HepG2 (cell line): ENCODE measurements at regions not wholly inside any gene's neighbourhood (a gene's known extent, or its start where the extent isn't known, plus 50 kb on each side); places are given as distances from the start of the nearest gene placed in this dataset.

Experiments
- ATAC-seq: fragments of 200-7000 bp; cut with Tn5 transposase; 3 replicates; pipeline ENCODE4 v1.9.1; 2020; ENCODE audit warnings: mild to moderate bottlenecking, moderate library complexity
- BruUV-seq: library from RNA; stranded (reverse); fragments of 400-500 nt; replicated peaks from 2 replicates; lab custom pipeline; 2021; lab: Mats Ljungman, UMichigan
- CTCF ChIA-PET: fragments of 300-600 bp; formaldehyde crosslinking; extraction: SDS; loops from one replicate; lab custom pipeline; 2021; ENCODE audit warnings: low total read pairs, inconsistent platforms, low intra/inter-chr PET ratio; lab: Yijun Ruan, JAX
- POLR2A ChIA-PET: fragments of 350-600 bp; sonication (Branson Sonifier 250); formaldehyde crosslinking; loops from one replicate; lab custom pipeline; 2020; ENCODE audit warnings: antibody characterized with exemption, inconsistent platforms; lab: Yijun Ruan, JAX
- DNase-seq: peaks from one replicate; pipeline ENCODE4 v3.0.0-alpha.2; 2015; ENCODE audit warnings: low spot score
- FAIRE-seq: peaks from 3 replicates; lab custom pipeline; 2011; peaks lifted over from hg19 to GRCh38; lab: Jason Lieb, UNC
- H2AFZ ChIP-seq: one replicate; pipeline ENCODE4 v1.6.1; 2011; ENCODE audit warnings: low read length, inconsistent platforms
- H3K27ac ChIP-seq: fragments of 300-600 bp; 3 replicates; pipeline ENCODE4 v1.8.0; 2011; ENCODE audit warnings: mixed run types, mild to moderate bottlenecking, mixed read lengths, low read length, inconsistent platforms; ENCODE audit not compliant: insufficient read depth; ENCODE audit errors: extremely low read length
- H3K27me3 ChIP-seq, 2 experiments: fragments of 200-600 bp in 1 of 2; 2 replicates in 1 of 2; 3 replicates in 1 of 2; pipeline versions ENCODE4 v1.6.0 to v1.8.0; 2011; ENCODE audit warnings: low read length in 2 of 2, mild to moderate bottlenecking in 2 of 2, moderate library complexity in 2 of 2, inconsistent platforms in 1 of 2; ENCODE audit not compliant: insufficient read depth in 2 of 2, control insufficient read depth in 1 of 2
- H3K36me3 ChIP-seq, 2 experiments: fragments of 200-600 bp in 1 of 2; replicated peaks in 1 of 2; 2 replicates in 1 of 2; 3 replicates in 1 of 2; pipeline versions ENCODE4 v1.5.1 to v1.8.0; 2011; ENCODE audit warnings: low read length in 2 of 2, inconsistent platforms in 1 of 2; ENCODE audit not compliant: insufficient read depth in 2 of 2, control insufficient read depth in 1 of 2
- H3K4me1 ChIP-seq: 2 replicates; pipeline ENCODE4 v1.5.1; 2012; ENCODE audit warnings: low read length, inconsistent platforms; ENCODE audit not compliant: insufficient read depth
- H3K4me2 ChIP-seq: 2 replicates; pipeline ENCODE4 v1.6.0; 2011; ENCODE audit warnings: low read depth, low read length, inconsistent platforms
- H3K4me3 ChIP-seq, 3 experiments: fragments of 200-600 bp in 1 of 3; sonication (generic), shearing (Covaris generic) in 1 of 3; replicated peaks in 1 of 3; 2 replicates each; pipeline ENCODE4 v1.5.1; 2011 to 2016; ENCODE audit warnings: low read length in 3 of 3, inconsistent platforms in 2 of 3, low read depth in 2 of 3, mild to moderate bottlenecking in 2 of 3, control low read depth in 1 of 3, mixed read lengths in 1 of 3; ENCODE audit not compliant: insufficient read depth in 1 of 3
- H3K79me2 ChIP-seq: one replicate; pipeline ENCODE4 v1.6.1; 2011; ENCODE audit warnings: low read length, inconsistent platforms; ENCODE audit not compliant: insufficient read depth
- H3K9ac ChIP-seq: 2 replicates; pipeline ENCODE4 v1.6.0; 2011; ENCODE audit warnings: mild to moderate bottlenecking, low read depth, low read length, inconsistent platforms; ENCODE audit not compliant: insufficient read depth
- H3K9me3 ChIP-seq: 2 replicates; pipeline ENCODE4 v1.5.1; 2012; ENCODE audit warnings: mild to moderate bottlenecking, low read length
- H4K20me1 ChIP-seq: 2 replicates; pipeline ENCODE4 v1.6.0; 2011; ENCODE audit warnings: inconsistent platforms, mild to moderate bottlenecking, low read length, moderate library complexity; ENCODE audit not compliant: insufficient read depth
- CEBPB ChIP-seq: IDR thresholded peaks from 2 replicates; pipeline ENCODE4 v1.6.1; 2011; ENCODE audit warnings: low read depth, low read length, improper control_type of control experiment, borderline replicate concordance
- CTCF ChIP-seq: sonication (generic); formaldehyde crosslinking; IDR thresholded peaks from 2 replicates; pipeline ENCODE4 v1.5.0; 2020; ENCODE audit warnings: mild to moderate bottlenecking, missing genetic modification reagents, moderate library complexity
- DR1 ChIP-seq: sonication (generic); formaldehyde crosslinking; IDR thresholded peaks from 2 replicates; pipeline ENCODE4 v1.8.0; 2021; ENCODE audit warnings: mild to moderate bottlenecking, missing genetic modification reagents, inconsistent platforms
- HNF4A ChIP-seq: sonication (generic); formaldehyde crosslinking; IDR thresholded peaks from 2 replicates; pipeline ENCODE4 v1.4.0; 2020; ENCODE audit warnings: missing genetic modification reagents
- MYPOP ChIP-seq: sonication (generic); formaldehyde crosslinking; IDR thresholded peaks from 2 replicates; pipeline ENCODE4 v1.8.1; 2023; ENCODE audit warnings: mild to moderate bottlenecking, moderate library complexity, missing genetic modification reagents
- NBN ChIP-seq: fragments of 450-650 bp; conservative IDR thresholded peaks from 2 replicates; pipeline ENCODE4 v1.6.1; 2017
- POGZ ChIP-seq: sonication (generic); formaldehyde crosslinking; IDR thresholded peaks from 2 replicates; pipeline ENCODE4 v1.4.0; 2020; ENCODE audit warnings: mild to moderate bottlenecking, missing genetic modification reagents
- SOX6 ChIP-seq, 2 experiments: fragments of 450-650 bp in 1 of 2; sonication (generic) in 1 of 2; formaldehyde crosslinking in 1 of 2; IDR thresholded peaks; 2 replicates each; pipeline versions ENCODE4 v1.4.0 to v1.6.1; 2017 to 2020; ENCODE audit warnings: antibody characterized with exemption in 1 of 2, mild to moderate bottlenecking in 1 of 2, missing genetic modification reagents in 1 of 2
- ZFP36L1 ChIP-seq: sonication (generic); formaldehyde crosslinking; IDR thresholded peaks from 2 replicates; pipeline ENCODE4 v1.8.0; 2022; ENCODE audit warnings: mild to moderate bottlenecking, missing genetic modification reagents, moderate library complexity
- ZGPAT ChIP-seq: IDR thresholded peaks from 2 replicates; pipeline ENCODE4 v1.6.1; 2016; ENCODE audit warnings: mild to moderate bottlenecking
- ZNF234 ChIP-seq: sonication (generic); formaldehyde crosslinking; conservative IDR thresholded peaks from 2 replicates; pipeline ENCODE4 v1.5.1; 2020; ENCODE audit warnings: mild to moderate bottlenecking, missing genetic modification reagents
- ZNF280D ChIP-seq: sonication (generic); formaldehyde crosslinking; IDR thresholded peaks from 2 replicates; pipeline ENCODE4 v1.5.1; 2020; ENCODE audit warnings: mild to moderate bottlenecking, missing genetic modification reagents
- ZNF354B ChIP-seq: sonication (generic); formaldehyde crosslinking; IDR thresholded peaks from 2 replicates; pipeline ENCODE4 v1.8.0; 2022; ENCODE audit warnings: mild to moderate bottlenecking, missing genetic modification reagents
- WGBS: methylation state at CpG from one replicate; pipeline ENCODE4 v1.1.6; 2017; ENCODE audit warnings: low lambda C conversion rate; 5-methylcytosine and 5-hydroxymethylcytosine counted together
- in situ Hi-C: cut with HindIII; loops from 2 replicates; pipeline ENCODE4 v1.10.0; 2017; ENCODE audit warnings: low pct_unique_long_range_greater_than_20kb; ENCODE audit not compliant: extremely low pct_ligation_motif_present
- intact Hi-C: fragments of 100-400 bp; cut with micrococcal nuclease; formaldehyde crosslinking; loops from one replicate; pipeline ENCODE4 v1.10.0; 2022; ENCODE audit not compliant: unreplicated experiment

- Histone ChIP-seq H2AFZ (peak overlapping the region; percentile 54), H3K27me3 (no peaks in the 10 kb centered on the region), H3K36me3 (no peaks in the 10 kb centered on the region), H3K4me2 (peak overlapping the region; percentile 28; the same call in 1 of the 2 replicates), H3K9me3 (no peaks in the 10 kb centered on the region), H3K79me2 (no peaks in the 10 kb centered on the region), H4K20me1 (no peaks in the 10 kb centered on the region), H3K27ac (peak overlapping the region; percentile 11), H3K4me3 (no peak overlapping the region), H3K4me1 (peaks cover 14% of the 10 kb centered on the region), H3K9ac (no peak overlapping the region)
- CTCF ChIA-PET = no interaction called here
- ATAC-seq = peak; percentile 95
- in situ Hi-C loops (no loop called here), intact Hi-C loops (no loop called here)
- BruUV-seq = no TSS peak
- POLR2A ChIA-PET = no interaction called here
- WGBS = 45% methylated on average over 2 of the region's 2 CpGs
- peak; percentile 79 for FAIRE-seq
- DNase-seq = peak; percentile 57
- TF ChIP-seq DR1 (CRISPR knock-in tag) = no peak
- TF ChIP-seq ZNF354B (CRISPR knock-in tag) = no peak
- TF ChIP-seq SOX6 (IDR thresholded peaks at IDR 0.05) = no peak
- peak; percentile 95 for TF ChIP-seq SOX6 (CRISPR knock-in tag; IDR thresholded peaks at IDR 0.05)
- no peak for TF ChIP-seq ZNF234 (CRISPR knock-in tag)
- no peak for TF ChIP-seq NBN
- TF ChIP-seq CEBPB = 0 out of 2 replicates have a peak, but pooled peaks have one; percentile 13
- peak; percentile 79 for TF ChIP-seq HNF4A (CRISPR knock-in tag)
- peak; percentile 69; the same call in 1 of the 2 replicates for TF ChIP-seq POGZ (CRISPR knock-in tag)
- 0 out of 2 replicates have a peak, but pooled peaks have one; percentile 39 for TF ChIP-seq ZNF280D (CRISPR knock-in tag)
- peak; percentile 66 for TF ChIP-seq ZGPAT (CRISPR knock-in tag)
- no peak for TF ChIP-seq CTCF (CRISPR knock-in tag)
- no peak for TF ChIP-seq MYPOP (CRISPR knock-in tag)
- 0 out of 2 replicates have a peak, but pooled peaks have one; percentile 34 for TF ChIP-seq ZFP36L1 (CRISPR knock-in tag)
Observed at GRCh38 chr6:141877275-141877983, 255.3 kb upstream of the GJE1 start.
